ENCODE measurements at regions not wholly inside any gene's neighbourhood (a gene's known extent, or its start where the extent isn't known, plus 50 kb on each side); places are given as distances from the start of the nearest gene placed in this dataset.

- TF ChIP-seq EZH2phosphoT487 (IDR thresholded peaks at IDR 0.05; ENCODE audit: low read depth) = no peak
- no peak for TF ChIP-seq CTCF (IDR thresholded peaks at IDR 0.05; ENCODE audit: low read depth, low read length)
Measured at GRCh38 chr13:30100226-30100625, 207.1 kb downstream of the KATNAL1 start.
